IMR-90 (cell line): ENCODE measurements at regions not wholly inside any gene's neighbourhood (a gene's known extent, or its start where the extent isn't known, plus 50 kb on each side); places are given as distances from the start of the nearest gene placed in this dataset.

Experiments
- ATAC-seq: fragments of 200-7000 bp; cut with Tn5 transposase; 2 replicates; pipeline ENCODE4 v1.9.1; 2020; ENCODE audit warnings: low read depth, mild to moderate bottlenecking, moderate library complexity
- BruUV-seq: library from RNA; stranded (reverse); fragments of 400-500 nt; replicated peaks from 2 replicates; lab custom pipeline; 2021; lab: Mats Ljungman, UMichigan
- CTCF ChIA-PET: fragments of 300-600 bp; formaldehyde crosslinking; extraction: SDS; loops from one replicate; lab custom pipeline; 2021; ENCODE audit warnings: antibody characterized with exemption; lab: Yijun Ruan, JAX
- POLR2A ChIA-PET: fragments of 300-600 bp; sonication (Branson Sonifier 250); formaldehyde crosslinking; loops from one replicate; lab custom pipeline; 2022; ENCODE audit warnings: antibody characterized with exemption; ENCODE audit not compliant: unreplicated experiment; lab: Charles Lee
- DNase-seq: peaks from one replicate; pipeline ENCODE4 v3.0.0; 2013
- H2AFZ ChIP-seq: replicated peaks from 2 replicates; pipeline ENCODE3; 2013; ENCODE audit warnings: low read length, mild to moderate bottlenecking; ENCODE audit not compliant: poor library complexity
- H2AK5ac ChIP-seq: 2 replicates; pipeline ENCODE4 v1.6.1; 2013; ENCODE audit warnings: low read depth, low read length, inconsistent platforms
- H2AK9ac ChIP-seq: replicated peaks from 2 replicates; pipeline ENCODE3; 2013; ENCODE audit warnings: mild to moderate bottlenecking, low read depth, low read length, moderate library complexity; ENCODE audit not compliant: poor library complexity
- H2BK120ac ChIP-seq: 2 replicates; pipeline ENCODE4 v1.6.1; 2013; ENCODE audit warnings: low read depth, low read length, inconsistent platforms
- H2BK15ac ChIP-seq: 3 replicates; pipeline ENCODE4 v1.6.1; 2013; ENCODE audit warnings: low read depth, low read length, inconsistent platforms
- H2BK20ac ChIP-seq: 2 replicates; pipeline ENCODE4 v1.6.1; 2013; ENCODE audit warnings: low read depth, mild to moderate bottlenecking, inconsistent platforms, low read length, moderate library complexity
- H2BK5ac ChIP-seq: 2 replicates; pipeline ENCODE4 v1.6.1; 2013; ENCODE audit warnings: mild to moderate bottlenecking, low read depth, low read length, inconsistent platforms; ENCODE audit not compliant: poor library complexity, severe bottlenecking
- H3K14ac ChIP-seq: replicated peaks from 2 replicates; pipeline ENCODE4 v1.6.1; 2013; ENCODE audit warnings: low read depth, low read length, inconsistent platforms
- H3K18ac ChIP-seq: 2 replicates; pipeline ENCODE4 v1.6.1; 2013; ENCODE audit warnings: low read depth, low read length, control low read depth
- H3K23ac ChIP-seq: 2 replicates; pipeline ENCODE4 v1.6.1; 2013; ENCODE audit warnings: low read depth, low read length, inconsistent platforms
- H3K27ac ChIP-seq: 2 replicates; pipeline ENCODE4 v1.5.1; 2013; ENCODE audit warnings: mild to moderate bottlenecking, control low read depth, low read length; ENCODE audit not compliant: insufficient read depth
- H3K27me3 ChIP-seq: 2 replicates; pipeline ENCODE4 v1.6.1; 2013; ENCODE audit warnings: low read length; ENCODE audit not compliant: control insufficient read depth, insufficient read depth
- H3K36me3 ChIP-seq: 2 replicates; pipeline ENCODE4 v1.6.1; 2013; ENCODE audit warnings: low read length, mixed read lengths; ENCODE audit not compliant: control insufficient read depth, insufficient read depth
- H3K4ac ChIP-seq: 2 replicates; pipeline ENCODE4 v1.6.1; 2013; ENCODE audit warnings: low read depth, low read length, inconsistent platforms
- H3K4me1 ChIP-seq: 2 replicates; pipeline ENCODE4 v1.6.1; 2013; ENCODE audit warnings: low read length, mixed read lengths; ENCODE audit not compliant: control insufficient read depth, insufficient read depth
- H3K4me2 ChIP-seq: 2 replicates; pipeline ENCODE4 v1.6.1; 2013; ENCODE audit warnings: low read depth, mild to moderate bottlenecking, control low read depth, low read length, moderate library complexity
- H3K4me3 ChIP-seq: 2 replicates; pipeline ENCODE4 v1.5.1; 2013; ENCODE audit warnings: low read depth, mild to moderate bottlenecking, control low read depth, low read length, moderate library complexity; ENCODE audit not compliant: insufficient read depth
- H3K56ac ChIP-seq: 2 replicates; pipeline ENCODE4 v1.6.1; 2013; ENCODE audit warnings: low read length, inconsistent platforms; ENCODE audit not compliant: insufficient read depth; ENCODE audit errors: extremely low read depth
- H3K79me1 ChIP-seq, 2 experiments: 2 replicates each; pipeline ENCODE4 v1.6.1; 2013; ENCODE audit warnings: low read length in 2 of 2, inconsistent platforms in 1 of 2, low read depth in 1 of 2
- H3K9ac ChIP-seq: 2 replicates; pipeline ENCODE4 v1.6.1; 2013; ENCODE audit warnings: low read depth, low read length, control low read depth
- H3K9me1 ChIP-seq: 2 replicates; pipeline ENCODE4 v1.6.1; 2013; ENCODE audit warnings: low read length, inconsistent platforms; ENCODE audit not compliant: insufficient read depth
- H3K9me3 ChIP-seq: 2 replicates; pipeline ENCODE4 v1.6.1; 2013; ENCODE audit warnings: low read length; ENCODE audit not compliant: control insufficient read depth, insufficient read depth
- H4K20me1 ChIP-seq: 2 replicates; pipeline ENCODE4 v1.6.1; 2013; ENCODE audit warnings: low read length, inconsistent platforms; ENCODE audit not compliant: insufficient read depth
- H4K5ac ChIP-seq: 2 replicates; pipeline ENCODE4 v1.6.1; 2013; ENCODE audit warnings: mild to moderate bottlenecking, low read depth, low read length, control low read depth
- H4K8ac ChIP-seq, 2 experiments: 2 replicates each; pipeline ENCODE4 v1.6.1; 2013; ENCODE audit warnings: low read depth in 2 of 2, low read length in 2 of 2, control low read depth in 1 of 2, inconsistent platforms in 1 of 2
- H4K91ac ChIP-seq: 2 replicates; pipeline ENCODE4 v1.6.1; 2013; ENCODE audit warnings: low read depth, low read length, inconsistent platforms; ENCODE audit not compliant: insufficient read depth
- BHLHE40 ChIP-seq: fragments of 150-350 bp; IDR thresholded peaks from 2 replicates; pipeline ENCODE4 v1.6.1; 2016; ENCODE audit warnings: mild to moderate bottlenecking, low read depth, low read length
- CEBPB ChIP-seq: IDR thresholded peaks from 2 replicates; pipeline ENCODE4 v1.6.1; 2012; ENCODE audit warnings: low read depth, low read length, improper control_type of control experiment
- CHD1 ChIP-seq: IDR thresholded peaks from 2 replicates; pipeline ENCODE4 v1.6.1; 2012; ENCODE audit warnings: low read depth, low read length, improper control_type of control experiment
- CTCF ChIP-seq: conservative IDR thresholded peaks from 2 replicates; pipeline ENCODE4 v1.5.1; 2012; ENCODE audit warnings: mild to moderate bottlenecking, low read depth, low read length, improper control_type of control experiment
- FOS ChIP-seq: fragments of 150-350 bp; IDR thresholded peaks from 2 replicates; pipeline ENCODE4 v1.6.1; 2016; ENCODE audit warnings: low read depth, low read length
- MAFK ChIP-seq: IDR thresholded peaks from 2 replicates; pipeline ENCODE4 v1.6.1; 2012; ENCODE audit warnings: low read depth, low read length, improper control_type of control experiment
- MAZ ChIP-seq: IDR thresholded peaks from 2 replicates; pipeline ENCODE4 v1.6.1; 2012; ENCODE audit warnings: low read depth, mild to moderate bottlenecking, low read length, improper control_type of control experiment, moderate library complexity, borderline replicate concordance
- MXI1 ChIP-seq: IDR thresholded peaks from 2 replicates; pipeline ENCODE4 v1.6.1; 2012; ENCODE audit warnings: low read depth, mild to moderate bottlenecking, low read length, moderate library complexity, borderline replicate concordance
- NFE2L2 ChIP-seq: fragments of 150-350 bp; IDR thresholded peaks from 2 replicates; pipeline ENCODE4 v1.6.1; 2016; ENCODE audit warnings: low read depth, mild to moderate bottlenecking, low read length
- POLR2A ChIP-seq: IDR thresholded peaks from 2 replicates; pipeline ENCODE4 v1.6.1; 2012; ENCODE audit warnings: mild to moderate bottlenecking, low read depth, low read length
- RAD21 ChIP-seq: IDR thresholded peaks from 2 replicates; pipeline ENCODE4 v1.6.1; 2012; ENCODE audit warnings: low read length, improper control_type of control experiment
- RCOR1 ChIP-seq: IDR thresholded peaks from 2 replicates; pipeline ENCODE4 v1.6.1; 2012; ENCODE audit warnings: mild to moderate bottlenecking, low read length, improper control_type of control experiment; ENCODE audit not compliant: insufficient replicate concordance
- RFX5 ChIP-seq: IDR thresholded peaks from 2 replicates; pipeline ENCODE4 v1.8.0; 2012; ENCODE audit warnings: low read depth, mild to moderate bottlenecking, low read length, moderate library complexity
- SMC3 ChIP-seq: fragments of 150-350 bp; IDR thresholded peaks from 2 replicates; pipeline ENCODE4 v1.6.1; 2016; ENCODE audit warnings: low read depth, mild to moderate bottlenecking, antibody characterized with exemption, low read length, moderate library complexity
- USF2 ChIP-seq: fragments of 150-350 bp; IDR thresholded peaks from 2 replicates; pipeline ENCODE4 v1.6.1; 2017; ENCODE audit warnings: mild to moderate bottlenecking, antibody characterized with exemption, low read length, low read depth
- WGBS, 2 experiments: methylation state at CpG; one replicate each; pipeline versions ENCODE4 v1.1.5 to v1.1.7; 2013; ENCODE audit warnings: missing lambda C conversion rate in 2 of 2; ENCODE audit not compliant: insufficient read length in 1 of 2; ENCODE audit errors: extremely low coverage in 2 of 2; 5-methylcytosine and 5-hydroxymethylcytosine counted together
- dilution Hi-C: fragments of 300-500 bp; cut with HindIII; formaldehyde crosslinking; loops from one replicate; pipeline ENCODE4 v1.14.3; 2018; ENCODE audit warnings: low sequenced_read_pairs; ENCODE audit not compliant: unreplicated experiment
- in situ Hi-C: fragments of 300-500 bp; cut with MboI; formaldehyde crosslinking; loops from 3 replicates; pipeline ENCODE4 v1.14.3; 2019; ENCODE audit warnings: low sequenced_read_pairs, inconsistent platforms, mixed read lengths
- intact Hi-C: fragments of 100-400 bp; cut with micrococcal nuclease; formaldehyde crosslinking; loops from 2 replicates; pipeline ENCODE4 v1.10.0; 2022
- TF ChIP-seq, protein P1 (sequence below): fragments of 150-350 bp; IDR thresholded peaks from 2 replicates; pipeline ENCODE4 v1.6.1; 2016; ENCODE audit warnings: low read depth, mild to moderate bottlenecking, low read length, moderate library complexity, borderline replicate concordance

DNA sequence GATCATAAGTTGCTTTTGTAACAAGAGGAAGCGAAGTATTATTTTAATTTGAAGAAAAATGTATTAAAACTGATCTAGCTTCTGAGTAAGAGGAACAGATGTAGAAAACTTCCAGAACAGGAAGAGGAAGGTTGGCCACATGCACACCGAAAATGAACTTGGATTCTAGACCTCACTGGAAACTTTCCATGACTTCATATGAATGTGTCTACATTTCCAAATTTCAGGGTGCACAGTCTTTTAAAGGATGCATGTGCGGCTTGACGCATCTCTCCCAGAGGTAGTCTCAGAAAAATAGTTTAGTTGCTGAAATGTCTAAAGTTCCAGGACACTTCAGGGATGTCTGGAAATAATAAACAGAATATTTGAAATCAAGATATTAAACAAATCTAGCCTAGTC, 275.1 kb upstream of the MYOCD start:
- Histone ChIP-seq H4K20me1 (no peaks in the 10 kb centered on the region), H4K8ac (no peak overlapping the region), H2BK15ac (no peak overlapping the region), H2AFZ (no peak overlapping the region), H3K56ac (no peak overlapping the region), H3K27me3 (no peaks in the 10 kb centered on the region), H2AK9ac (no peak overlapping the region), H3K4me1 (peaks cover 2% of the 10 kb centered on the region; the same call in 1 of the 2 replicates), H3K14ac (no peak overlapping the region), H2BK5ac (no peak overlapping the region), H3K4me2 (no peak overlapping the region), H3K9me1 (no peaks in the 10 kb centered on the region), H4K5ac (no peak overlapping the region), H2BK120ac (no peak overlapping the region), H3K36me3 (no peaks in the 10 kb centered on the region), H2BK20ac (no peak overlapping the region), H3K79me1 (no peaks in the 10 kb centered on the region), H3K9me3 (no peaks in the 10 kb centered on the region), H3K4me3 (no peak overlapping the region), H3K23ac (no peak overlapping the region), H3K27ac (no peak overlapping the region), H2AK5ac (no peak overlapping the region), H4K91ac (no peak overlapping the region), H3K9ac (no peak overlapping the region), H3K18ac (no peak overlapping the region), H3K4ac (no peak overlapping the region)
- POLR2A ChIA-PET: no interaction called here
- dilution Hi-C loops: no loop called here
- in situ Hi-C loops: no loop called here
- no TSS peak for BruUV-seq
- CTCF ChIA-PET: no interaction called here
- DNase-seq (no peak), ATAC-seq (no peak)
- WGBS, 2 experiments: 80% methylated on average over 1 of the region's 4 CpGs; no CpG with 5 or more reads in 1 of the 2 experiments
- intact Hi-C loops: no loop called here
- TF ChIP-seq NFE2L2 (no peak), MAFK (no peak), MXI1 (no peak), USF2 (no peak), POLR2A (no peak), CHD1 (no peak), FOS (no peak), BHLHE40 (no peak), CTCF (no peak), RCOR1 (no peak), RAD21 (no peak), SMC3 (no peak), MAZ (no peak), CEBPB (no peak), RFX5 (no peak)
- TF ChIP-seq, protein P1, sequence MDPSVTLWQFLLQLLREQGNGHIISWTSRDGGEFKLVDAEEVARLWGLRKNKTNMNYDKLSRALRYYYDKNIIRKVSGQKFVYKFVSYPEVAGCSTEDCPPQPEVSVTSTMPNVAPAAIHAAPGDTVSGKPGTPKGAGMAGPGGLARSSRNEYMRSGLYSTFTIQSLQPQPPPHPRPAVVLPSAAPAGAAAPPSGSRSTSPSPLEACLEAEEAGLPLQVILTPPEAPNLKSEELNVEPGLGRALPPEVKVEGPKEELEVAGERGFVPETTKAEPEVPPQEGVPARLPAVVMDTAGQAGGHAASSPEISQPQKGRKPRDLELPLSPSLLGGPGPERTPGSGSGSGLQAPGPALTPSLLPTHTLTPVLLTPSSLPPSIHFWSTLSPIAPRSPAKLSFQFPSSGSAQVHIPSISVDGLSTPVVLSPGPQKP: no peak
